SK-N-SH treated with all-trans-retinoic acid at 6 μM for 48 hours (cell line): ENCODE measurements at regions not wholly inside any gene's neighbourhood (a gene's known extent, or its start where the extent isn't known, plus 50 kb on each side); places are given as distances from the start of the nearest gene placed in this dataset.

Experiments used
- ESRRG ChIP-seq: fragments of 250-450 bp; sonication (Bioruptor Pico); IDR thresholded peaks from 2 replicates; pipeline ENCODE4 v1.6.1; 2021; ENCODE audit warnings: mild to moderate bottlenecking
- ZC3H10 ChIP-seq: fragments of 250-450 bp; sonication (Bioruptor Pico); IDR thresholded peaks from 2 replicates; pipeline ENCODE4 v1.5.1; 2021; ENCODE audit warnings: mild to moderate bottlenecking, moderate library complexity
- ZNF8 ChIP-seq: fragments of 450-650 bp; formaldehyde crosslinking; IDR thresholded peaks from 2 replicates; pipeline ENCODE4 v1.5.0; 2020; ENCODE audit warnings: mild to moderate bottlenecking, moderate library complexity
- TF ChIP-seq, protein P1 (sequence below): fragments of 250-450 bp; sonication (Bioruptor Pico); IDR thresholded peaks from 2 replicates; pipeline ENCODE4 v1.5.1; 2020; ENCODE audit warnings: low read depth, mild to moderate bottlenecking, moderate library complexity

DNA sequence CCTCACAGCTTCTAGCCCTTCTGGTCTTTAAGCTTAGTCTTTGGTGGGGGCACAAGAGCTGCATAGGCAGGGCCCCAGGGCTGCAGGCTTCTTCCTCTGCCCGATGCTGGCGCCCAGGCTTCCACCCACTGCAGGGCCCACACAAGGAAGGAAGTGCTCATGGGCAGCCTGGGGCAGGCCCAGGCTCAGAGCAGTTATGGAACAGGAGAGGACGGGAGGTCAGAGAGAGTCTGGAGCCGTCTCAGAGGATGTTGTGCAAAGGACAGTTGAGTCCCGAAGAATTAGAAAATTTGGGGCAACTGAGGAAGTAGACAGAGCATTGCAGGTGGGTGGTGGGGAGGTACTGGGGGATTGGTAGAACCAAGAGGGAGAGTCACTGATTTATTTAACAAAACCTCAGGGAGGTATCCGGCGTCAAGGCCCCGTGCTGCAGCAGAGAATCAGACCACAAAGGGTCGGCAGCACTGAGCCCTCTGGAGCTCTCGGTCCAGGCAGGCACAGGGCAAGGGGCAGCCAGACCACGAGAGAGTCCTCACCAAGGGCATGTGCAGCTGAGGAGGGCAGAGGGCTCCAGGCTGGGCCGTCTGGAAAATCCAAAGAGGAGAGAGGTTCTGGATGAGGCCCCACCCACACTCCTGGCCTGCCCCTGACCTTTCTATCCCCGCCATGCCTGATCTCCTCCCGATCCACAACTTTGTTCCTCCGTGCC, 110.8 kb upstream of the GLI2 start:
- no peak for TF ChIP-seq ZC3H10 (CRISPR knock-in tag)
- TF ChIP-seq ZNF8 = no peak
- TF ChIP-seq ESRRG = no peak
- TF ChIP-seq, protein P1, sequence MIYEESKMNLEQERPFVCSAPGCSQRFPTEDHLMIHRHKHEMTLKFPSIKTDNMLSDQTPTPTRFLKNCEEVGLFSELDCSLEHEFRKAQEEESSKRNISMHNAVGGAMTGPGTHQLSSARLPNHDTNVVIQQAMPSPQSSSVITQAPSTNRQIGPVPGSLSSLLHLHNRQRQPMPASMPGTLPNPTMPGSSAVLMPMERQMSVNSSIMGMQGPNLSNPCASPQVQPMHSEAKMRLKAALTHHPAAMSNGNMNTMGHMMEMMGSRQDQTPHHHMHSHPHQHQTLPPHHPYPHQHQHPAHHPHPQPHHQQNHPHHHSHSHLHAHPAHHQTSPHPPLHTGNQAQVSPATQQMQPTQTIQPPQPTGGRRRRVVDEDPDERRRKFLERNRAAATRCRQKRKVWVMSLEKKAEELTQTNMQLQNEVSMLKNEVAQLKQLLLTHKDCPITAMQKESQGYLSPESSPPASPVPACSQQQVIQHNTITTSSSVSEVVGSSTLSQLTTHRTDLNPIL (CRISPR knock-in tag) = no peak
